ENCODE measurements at regions not wholly inside any gene's neighbourhood (a gene's known extent, or its start where the extent isn't known, plus 50 kb on each side); places are given as distances from the start of the nearest gene placed in this dataset.

GRCh38 chr10:131032329-131033165 lies 279.0 kb downstream of the TCERG1L start:
- no peak for TF ChIP-seq CTCF (conservative IDR thresholded peaks at IDR 0.05; ENCODE audit: low read length)
- no peak for TF ChIP-seq EZH2phosphoT487 (IDR thresholded peaks at IDR 0.05; ENCODE audit: borderline replicate concordance, low read depth, low read length)
